Spleen (tissue), 7 donors: ENCODE measurements at regions not wholly inside any gene's neighbourhood (a gene's known extent, or its start where the extent isn't known, plus 50 kb on each side); places are given as distances from the start of the nearest gene placed in this dataset.

Source experiments
- POLR2A ChIP-seq, 3 donors: fragments of 450-650 bp; IDR thresholded peaks; one replicate each; pipeline ENCODE4 v1.5.1; 2017; ENCODE audit warnings: antibody characterized with exemption in 3 of 3, mild to moderate bottlenecking in 1 of 3
- POLR2AphosphoS5 ChIP-seq, 3 donors: sonication (generic); formaldehyde crosslinking; IDR thresholded peaks; one replicate each; pipeline ENCODE4 v1.5.1; 2017; ENCODE audit warnings: antibody characterized with exemption in 3 of 3
- TF ChIP-seq, protein P1 (sequence below), 11 experiments: fragments of 200-600 bp in 7 of 11; fragments of 450-650 bp in 4 of 11; sonication (generic) in 4 of 11; IDR thresholded peaks in 8 of 11; conservative IDR thresholded peaks in 3 of 11; 1 replicate in 7 of 11; 2 replicates in 4 of 11; pipeline versions ENCODE4 v1.4.0 to v1.8.0; 2016 to 2021; ENCODE audit warnings: antibody characterized with exemption in 11 of 11, inconsistent platforms in 4 of 11, mild to moderate bottlenecking in 1 of 11
- donor health status: DM: no; HTN: no; CAD: no; lungs with moderate emphysema.
- donor health status: DM: no; HTN: no; CAD: no.
- donor health status: DM: no; HTN: no; CAD: no.

- TF ChIP-seq, protein P1, sequence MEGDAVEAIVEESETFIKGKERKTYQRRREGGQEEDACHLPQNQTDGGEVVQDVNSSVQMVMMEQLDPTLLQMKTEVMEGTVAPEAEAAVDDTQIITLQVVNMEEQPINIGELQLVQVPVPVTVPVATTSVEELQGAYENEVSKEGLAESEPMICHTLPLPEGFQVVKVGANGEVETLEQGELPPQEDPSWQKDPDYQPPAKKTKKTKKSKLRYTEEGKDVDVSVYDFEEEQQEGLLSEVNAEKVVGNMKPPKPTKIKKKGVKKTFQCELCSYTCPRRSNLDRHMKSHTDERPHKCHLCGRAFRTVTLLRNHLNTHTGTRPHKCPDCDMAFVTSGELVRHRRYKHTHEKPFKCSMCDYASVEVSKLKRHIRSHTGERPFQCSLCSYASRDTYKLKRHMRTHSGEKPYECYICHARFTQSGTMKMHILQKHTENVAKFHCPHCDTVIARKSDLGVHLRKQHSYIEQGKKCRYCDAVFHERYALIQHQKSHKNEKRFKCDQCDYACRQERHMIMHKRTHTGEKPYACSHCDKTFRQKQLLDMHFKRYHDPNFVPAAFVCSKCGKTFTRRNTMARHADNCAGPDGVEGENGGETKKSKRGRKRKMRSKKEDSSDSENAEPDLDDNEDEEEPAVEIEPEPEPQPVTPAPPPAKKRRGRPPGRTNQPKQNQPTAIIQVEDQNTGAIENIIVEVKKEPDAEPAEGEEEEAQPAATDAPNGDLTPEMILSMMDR (IDR thresholded peaks at IDR 0.05 in 8 of 11, conservative IDR thresholded peaks at IDR 0.05 in 3 of 11) = no peak
- TF ChIP-seq POLR2A (IDR thresholded peaks at IDR 0.05) (no peak), POLR2AphosphoS5 (IDR thresholded peaks at IDR 0.05) (no peak)
Observed at GRCh38 chr18:44514766-44515165, 165.9 kb upstream of the SETBP1 start.
